HG02884 (cell line): ENCODE measurements at regions not wholly inside any gene's neighbourhood (a gene's known extent, or its start where the extent isn't known, plus 50 kb on each side); places are given as distances from the start of the nearest gene placed in this dataset.
"Not testable (repeated sequence)": the region's sequence is repeated elsewhere in the genome, so short reads cannot be mapped to it uniquely, and the experiment has no call there.

Source experiments
- ATAC-seq: cut with Tn5 transposase; IDR thresholded peaks from one replicate; pipeline ENCODE4 v1.9.1; 2021; ENCODE audit warnings: mild to moderate bottlenecking, moderate library complexity; ENCODE audit not compliant: unreplicated experiment

DNA sequence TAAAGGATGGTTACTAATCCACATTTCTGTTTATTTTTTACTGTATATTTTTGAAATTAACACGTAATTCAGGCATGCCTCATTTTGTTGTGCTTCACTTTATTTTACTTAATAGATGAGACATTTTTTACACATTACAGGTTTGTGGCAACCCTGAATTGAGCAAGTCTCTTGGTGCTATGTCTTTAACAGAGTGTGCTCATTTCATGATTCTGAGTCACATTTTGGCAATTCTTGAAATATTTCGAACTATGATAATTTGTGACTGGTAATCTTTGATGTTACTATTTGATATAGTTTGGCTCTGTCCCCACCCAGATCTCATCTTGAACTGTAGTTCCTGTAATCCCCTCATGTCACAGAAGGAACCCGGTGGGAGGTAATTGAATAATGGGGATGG is 1120.5 kb upstream of the FLRT2 start:
- no peak for ATAC-seq

DNA sequence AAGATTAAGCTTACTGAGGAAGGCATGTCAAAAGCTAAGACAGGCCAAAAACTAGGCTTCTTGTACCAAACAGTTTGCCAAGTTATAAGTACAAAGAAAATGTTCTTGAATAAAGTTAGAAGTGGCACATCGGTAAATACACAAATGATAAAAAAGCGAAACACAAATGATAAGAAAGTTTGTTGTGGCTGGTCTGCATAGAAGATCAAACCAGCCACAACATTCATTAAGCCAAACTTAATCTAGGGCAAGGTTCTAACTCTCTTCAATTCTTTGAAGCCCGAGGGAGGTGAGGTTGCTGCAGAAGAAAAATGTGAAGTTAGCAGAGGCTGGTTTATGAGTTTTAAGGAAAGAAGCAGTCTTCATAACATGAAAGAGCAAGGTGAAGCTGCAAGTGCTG is 1119.6 kb upstream of the FLRT2 start:
- ATAC-seq, result no peak

DNA sequence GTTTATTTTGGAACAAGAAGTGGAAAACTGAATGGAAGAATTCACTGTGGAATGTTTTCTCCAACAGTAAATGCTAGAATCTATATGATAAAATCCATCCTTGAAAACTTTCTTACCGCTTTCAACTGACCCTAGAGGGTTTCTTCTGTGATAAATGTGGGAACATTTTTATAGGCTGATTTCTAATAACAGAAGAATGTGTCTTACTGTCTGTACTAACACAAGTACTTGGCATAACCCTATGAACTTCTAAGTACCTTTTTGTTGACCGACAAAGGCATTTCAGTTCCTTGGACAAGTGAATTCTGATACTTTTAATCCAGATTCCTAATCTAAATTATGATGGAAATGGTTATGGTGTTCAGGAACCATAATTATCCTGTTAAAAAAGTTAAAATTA is 1109.7 kb upstream of the FLRT2 start:
- no peak for ATAC-seq

DNA sequence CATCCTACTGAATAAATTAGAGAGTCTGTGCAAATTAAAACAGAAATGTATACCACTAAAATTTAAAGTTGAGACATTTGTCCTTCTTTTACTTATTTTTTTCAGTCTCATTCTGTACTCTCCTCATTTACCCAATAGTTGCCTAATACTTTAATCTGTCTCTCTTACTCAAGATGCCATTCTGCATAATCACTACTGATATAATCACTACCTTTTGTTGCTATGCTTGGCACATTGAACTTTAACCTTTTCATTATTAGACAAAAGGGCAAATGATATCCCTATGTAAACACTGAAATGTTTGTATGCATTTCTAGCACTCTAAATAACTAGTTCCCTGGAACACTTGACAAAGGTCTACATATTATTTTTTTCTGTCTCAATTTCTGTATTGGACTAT is 1108.3 kb upstream of the FLRT2 start:
- ATAC-seq, result no peak

DNA sequence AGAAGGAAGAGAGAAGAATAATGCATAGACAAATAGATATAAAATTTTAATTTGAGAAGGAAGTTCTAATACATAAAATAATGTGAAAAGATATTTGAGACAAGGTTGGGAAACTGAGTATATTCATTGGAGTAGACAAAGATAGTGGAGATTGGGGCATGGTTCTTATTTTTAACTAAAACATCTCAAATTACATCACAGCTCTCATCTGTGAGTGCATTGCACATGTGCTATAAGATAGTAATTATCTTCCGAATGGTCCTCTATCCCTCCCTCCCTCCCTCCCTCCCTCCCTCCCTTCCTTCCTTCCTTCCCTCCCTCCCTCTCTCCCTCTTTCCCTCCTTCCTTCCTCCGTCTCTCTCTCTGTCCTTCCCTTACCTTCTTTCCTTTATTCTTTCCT is 1104.0 kb upstream of the FLRT2 start:
- ATAC-seq, result no peak

DNA sequence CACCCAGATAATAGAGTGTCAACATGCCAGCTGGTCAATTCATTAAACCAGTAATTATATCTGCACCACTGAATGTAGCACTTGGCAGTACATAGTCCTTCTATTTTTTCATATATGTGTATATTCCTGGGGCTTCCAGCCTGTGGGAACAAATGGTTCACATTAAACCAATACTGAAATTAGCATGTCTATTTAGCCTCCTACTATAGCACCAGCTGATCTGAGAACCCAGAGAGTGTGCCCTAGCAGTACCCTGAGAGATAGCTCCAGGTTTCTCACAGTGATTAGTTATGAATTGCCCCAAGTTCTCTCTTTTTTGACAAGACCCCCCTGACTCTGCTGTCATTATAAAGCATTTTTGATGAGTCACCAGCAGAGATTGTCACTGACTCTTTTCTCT is 1097.3 kb upstream of the FLRT2 start:
- ATAC-seq, result no peak

DNA sequence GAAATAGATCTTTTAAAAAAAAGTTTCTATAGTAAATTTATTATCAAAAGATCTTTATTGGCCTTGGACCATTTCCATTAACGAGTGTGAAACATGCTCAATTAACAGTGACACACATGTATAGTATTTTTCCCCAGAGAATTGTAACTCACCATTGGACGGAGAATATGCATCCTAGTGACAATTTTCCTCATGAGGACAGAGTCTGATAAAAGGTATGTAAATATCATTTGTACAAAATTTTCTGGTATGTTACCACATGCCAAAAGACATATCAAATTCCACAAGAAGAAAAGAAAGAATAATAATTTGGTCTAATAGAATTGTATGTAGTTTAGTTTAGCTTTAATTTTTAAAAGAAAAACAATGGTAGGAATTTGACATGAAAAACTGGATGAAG is 1096.0 kb upstream of the FLRT2 start:
- no peak for ATAC-seq

DNA sequence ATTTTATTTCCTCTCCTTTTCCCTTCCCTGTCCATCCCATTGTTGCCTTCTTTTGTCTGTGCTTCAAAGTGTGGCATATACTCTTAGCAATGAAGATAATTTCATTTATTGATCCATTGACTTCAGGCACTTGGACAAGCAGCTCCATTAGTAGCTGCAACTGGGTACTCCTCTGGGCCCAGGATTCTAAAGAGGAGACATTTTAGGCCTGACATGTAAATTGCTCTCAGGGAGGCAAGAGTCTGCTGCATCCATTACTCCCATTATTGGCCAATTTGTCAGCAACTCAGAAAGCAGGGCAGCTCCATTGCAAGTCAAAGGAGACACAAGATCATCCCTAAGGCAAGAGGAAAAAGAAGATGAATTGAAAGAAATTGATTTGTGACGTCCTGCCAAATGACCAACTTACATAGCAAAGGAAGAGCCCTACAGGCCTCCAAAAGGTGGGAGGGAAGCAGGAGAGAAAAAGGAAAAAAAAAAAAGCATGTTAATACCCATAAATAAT is 1094.1 kb upstream of the FLRT2 start:
- no peak for ATAC-seq

DNA sequence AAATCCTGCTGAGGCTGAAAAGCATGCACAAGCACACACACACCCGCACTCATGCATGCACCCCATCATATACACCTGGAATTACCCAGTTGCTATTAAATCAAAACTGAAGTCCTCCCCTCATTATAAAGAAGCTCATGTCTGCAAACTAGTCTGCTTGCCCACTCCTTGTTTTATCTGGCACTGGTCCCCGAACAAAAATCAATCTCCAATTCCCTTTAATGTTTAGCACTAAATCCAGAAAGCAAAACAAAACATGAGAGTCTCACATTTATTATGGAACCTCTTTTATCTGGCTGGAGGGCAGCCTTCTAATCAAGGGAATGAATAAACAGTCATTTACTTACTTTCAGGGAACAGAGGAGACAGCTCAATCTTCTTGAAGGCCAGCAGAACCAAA is 1093.4 kb upstream of the FLRT2 start:
- ATAC-seq, result no peak

DNA sequence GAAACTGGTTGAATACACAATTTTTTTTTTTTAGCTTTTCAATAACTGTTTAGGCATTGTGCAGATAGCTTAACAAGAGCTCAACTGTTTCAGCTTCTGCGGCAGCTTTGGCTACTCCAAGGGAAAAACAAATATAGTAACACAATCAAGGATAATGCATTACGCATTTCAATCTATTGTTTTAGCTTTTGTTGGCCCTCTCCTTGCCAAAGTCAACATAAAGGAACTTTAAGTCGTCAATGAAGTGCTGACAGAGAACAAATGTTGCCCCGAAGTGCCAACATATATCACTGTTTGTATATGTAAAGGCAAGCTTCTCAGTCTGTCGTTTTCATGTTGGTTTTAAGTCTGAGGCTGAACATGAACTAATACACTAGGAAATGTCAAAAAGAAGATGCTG is 1087.4 kb upstream of the FLRT2 start:
- ATAC-seq, result no peak

DNA sequence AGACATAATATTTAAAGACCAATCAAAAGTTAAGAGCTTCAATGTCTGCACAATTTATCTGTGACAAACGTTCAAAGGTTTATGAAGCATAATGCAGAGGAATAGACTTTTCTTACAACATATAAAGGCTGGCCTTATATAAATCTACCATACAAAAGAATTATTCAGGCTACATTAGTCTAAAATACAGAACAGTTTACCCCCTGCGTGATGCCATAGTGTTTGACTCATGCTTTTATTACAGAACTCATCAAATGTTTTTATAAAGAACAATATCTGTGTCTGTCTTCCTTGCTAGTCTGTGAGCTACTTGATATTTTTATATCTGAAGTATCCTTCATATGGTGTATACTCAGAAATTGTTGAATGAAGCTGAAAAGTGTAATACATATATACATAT is 1084.5 kb upstream of the FLRT2 start:
- no peak for ATAC-seq

DNA sequence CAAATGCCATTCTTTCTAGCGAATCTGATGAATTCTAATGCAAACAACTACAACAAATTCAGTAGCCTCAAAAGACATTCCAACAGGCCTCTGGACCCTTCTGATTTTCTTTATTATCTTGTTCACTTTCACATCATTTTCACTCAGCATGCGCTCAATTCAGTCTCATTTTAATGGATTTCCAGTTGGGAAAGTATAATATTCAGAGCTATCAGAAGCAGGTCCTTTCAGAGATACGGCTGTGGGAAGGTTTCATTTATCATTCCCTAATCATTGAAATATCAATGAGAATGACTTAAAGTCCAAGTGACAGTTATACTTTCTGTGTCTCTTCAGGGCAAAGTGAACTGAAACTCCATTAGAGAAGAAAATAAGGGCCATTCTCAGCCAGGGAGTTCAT is 1083.7 kb upstream of the FLRT2 start:
- no peak for ATAC-seq

DNA sequence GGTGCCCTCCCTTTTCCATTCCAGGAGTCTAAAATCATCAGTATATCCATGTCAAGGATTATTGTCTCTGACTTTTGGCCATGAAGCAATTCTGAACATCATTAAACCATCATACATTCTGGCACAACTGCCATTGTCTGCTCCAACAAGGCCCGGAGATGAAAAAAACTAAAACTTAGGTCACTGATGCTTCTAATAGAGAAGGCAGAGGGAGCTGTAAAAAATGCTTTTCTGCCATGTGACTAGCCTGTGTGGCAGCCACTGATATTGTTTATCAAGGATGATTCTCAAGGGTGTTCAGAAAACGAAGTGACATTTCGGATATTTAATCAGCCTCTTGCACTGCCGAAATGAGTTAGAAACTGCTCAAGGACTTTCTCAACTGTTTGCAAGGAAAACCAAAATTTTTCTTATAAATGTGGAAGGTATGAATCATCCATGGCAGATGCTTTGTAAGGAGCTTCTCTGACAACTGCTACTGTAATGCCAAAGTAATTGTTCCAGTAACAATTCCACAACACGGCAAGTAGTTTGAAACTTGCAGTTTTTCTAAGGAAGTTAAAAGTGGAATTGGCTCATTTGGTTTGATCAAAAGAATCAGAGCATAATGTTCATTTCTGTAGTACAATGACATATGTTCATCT is 1076.5 kb upstream of the FLRT2 start:
- no peak for ATAC-seq

DNA sequence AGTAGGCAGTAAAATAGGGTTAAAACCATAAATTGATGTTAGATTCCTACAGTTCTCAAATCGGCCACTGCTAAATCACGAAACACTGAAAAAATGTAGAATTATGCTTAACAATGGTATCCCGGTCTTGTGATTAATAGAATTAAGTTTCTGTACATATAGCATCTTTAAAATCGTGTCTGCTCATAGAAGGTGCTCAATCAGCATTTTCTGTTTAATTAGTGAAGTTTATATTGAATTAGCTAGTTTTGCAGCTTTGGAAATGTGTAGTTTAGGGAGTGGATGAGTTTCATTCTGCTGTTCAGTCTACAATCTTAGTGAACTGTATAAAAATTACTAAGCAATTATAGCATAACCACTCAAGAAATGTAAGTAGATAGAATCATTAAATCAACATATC is 1075.8 kb upstream of the FLRT2 start:
- ATAC-seq, result no peak

DNA sequence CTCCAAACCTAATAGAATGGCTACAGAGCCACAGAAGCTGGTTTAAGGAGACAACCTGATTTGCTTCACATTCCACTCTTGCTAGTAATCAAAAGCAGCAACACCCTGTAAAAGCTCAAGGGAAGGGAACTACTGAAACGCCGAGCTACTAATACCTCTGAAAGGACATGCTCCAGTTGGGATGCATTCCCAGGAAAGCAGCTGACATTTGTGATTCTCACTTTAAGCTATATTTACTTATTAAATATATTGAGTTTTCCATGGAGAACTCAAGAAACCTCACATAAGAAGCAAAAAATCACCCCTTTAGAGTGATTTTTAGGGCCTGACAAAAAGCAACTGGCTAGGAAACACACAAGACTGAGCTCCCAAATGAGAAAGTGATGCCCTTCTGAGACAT is 1073.0 kb upstream of the FLRT2 start:
- no peak for ATAC-seq

DNA sequence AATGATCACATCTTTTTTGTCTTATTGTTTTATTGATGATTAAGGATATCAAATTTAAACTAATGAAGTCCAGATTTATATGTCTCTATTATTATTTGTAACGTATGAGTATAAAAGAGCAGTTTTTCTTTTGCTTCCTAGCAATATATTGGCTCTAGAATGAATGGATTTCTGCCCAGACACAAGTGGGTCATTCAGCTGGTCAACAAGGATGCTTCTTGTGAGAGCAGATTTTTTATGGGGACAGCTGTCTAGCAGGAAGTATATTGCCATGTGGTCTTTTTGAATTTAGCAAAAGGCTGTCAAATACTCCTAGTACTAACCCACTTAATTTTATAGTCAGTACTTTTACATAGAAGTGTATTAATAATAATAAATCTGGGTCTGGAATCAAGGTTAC is 1071.1 kb upstream of the FLRT2 start:
- no peak for ATAC-seq

DNA sequence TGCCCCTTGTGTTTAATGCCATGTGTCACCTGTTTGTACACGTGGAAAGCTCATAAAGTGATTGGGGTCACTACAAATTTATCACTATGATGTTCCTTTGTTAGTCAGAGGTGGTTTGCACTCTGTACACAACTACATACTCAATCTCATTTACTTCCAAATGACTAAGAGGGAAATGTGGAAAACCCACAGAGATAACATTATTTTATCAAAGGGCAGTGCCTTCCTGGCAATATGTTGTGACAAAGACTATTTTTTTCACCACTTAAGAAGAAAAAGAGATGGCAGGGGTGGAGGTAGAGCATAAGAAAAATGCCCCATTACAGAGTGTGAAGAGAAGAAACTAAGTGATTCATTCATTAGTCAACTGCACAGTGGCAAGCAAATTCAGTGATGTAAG is 1064.1 kb upstream of the FLRT2 start:
- no peak for ATAC-seq

DNA sequence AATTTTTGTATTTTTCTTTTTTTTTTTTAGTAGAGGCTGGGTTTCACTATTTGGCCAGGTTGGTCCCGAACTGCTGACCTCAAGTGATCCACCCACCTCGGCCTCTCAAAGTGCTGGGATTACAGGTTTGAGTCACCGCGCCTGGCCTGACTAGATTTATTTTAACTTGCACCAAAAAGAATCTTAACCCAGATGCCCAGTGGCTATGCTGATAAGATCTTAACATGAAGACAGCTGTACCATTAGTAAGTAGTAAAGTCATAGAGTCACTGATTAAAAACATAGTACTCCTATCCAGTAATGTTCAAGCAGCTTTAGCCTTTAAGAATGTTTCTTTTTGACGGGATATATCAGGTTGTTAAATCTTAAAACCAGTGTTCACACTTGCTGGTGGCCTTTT is 1061.8 kb upstream of the FLRT2 start:
- no peak for ATAC-seq

DNA sequence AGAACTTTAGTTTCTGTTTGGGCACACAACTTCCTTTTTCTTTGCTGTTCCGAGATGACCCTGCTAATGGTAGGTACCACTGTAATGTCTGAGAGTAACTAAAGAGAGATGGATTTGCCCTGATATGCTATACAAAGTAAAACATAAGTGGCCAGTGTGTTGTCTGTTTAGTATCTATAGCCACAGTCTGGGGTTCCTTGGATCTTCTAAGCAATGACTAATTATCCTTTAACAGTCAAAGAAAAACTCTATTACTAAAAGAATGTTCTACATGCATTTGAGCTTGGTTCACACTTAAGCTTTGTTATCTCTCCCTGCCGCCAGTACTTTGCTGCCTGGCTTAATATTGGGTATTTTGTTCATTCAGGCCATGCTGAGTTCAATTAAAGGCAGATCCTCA is 1051.9 kb upstream of the FLRT2 start:
- ATAC-seq, result no peak

DNA sequence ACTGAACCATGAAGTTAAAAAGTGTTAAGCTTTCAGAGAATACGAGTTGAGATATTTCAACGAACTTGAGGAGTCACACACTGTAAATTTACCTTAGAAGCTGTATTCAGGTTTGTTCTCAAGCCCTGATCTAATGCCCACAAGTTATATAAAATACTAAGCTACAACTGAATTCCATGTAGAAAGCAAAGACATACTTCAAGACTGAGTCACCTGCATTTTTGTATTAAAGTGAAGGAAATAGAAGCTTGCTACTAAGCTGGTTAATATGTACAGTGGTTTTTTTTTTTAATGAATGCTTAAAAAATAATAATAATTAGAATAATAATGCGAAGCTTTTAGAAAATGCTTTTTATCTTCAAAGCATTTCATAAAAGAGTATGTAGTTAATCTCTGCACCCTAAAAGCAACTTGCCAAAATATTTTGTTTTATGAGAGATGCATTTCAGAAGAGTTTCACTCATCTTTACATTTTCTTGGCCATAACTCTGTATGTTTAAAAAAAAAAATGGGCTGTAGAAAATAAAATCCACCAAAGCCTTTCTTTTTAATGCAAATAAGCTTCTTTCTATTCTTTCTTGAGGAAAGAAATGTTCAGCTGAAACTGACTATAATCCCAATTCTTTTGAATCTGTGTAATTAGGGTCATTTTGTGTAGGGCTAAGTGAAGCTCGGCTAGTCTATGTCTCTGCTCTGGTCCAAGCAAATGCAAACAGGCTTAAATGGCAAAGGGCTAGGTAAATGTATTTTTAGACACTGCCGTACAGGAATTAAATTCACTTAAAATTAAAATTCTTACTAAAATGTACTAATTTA is 1047.5 kb upstream of the FLRT2 start:
- no peak for ATAC-seq

DNA sequence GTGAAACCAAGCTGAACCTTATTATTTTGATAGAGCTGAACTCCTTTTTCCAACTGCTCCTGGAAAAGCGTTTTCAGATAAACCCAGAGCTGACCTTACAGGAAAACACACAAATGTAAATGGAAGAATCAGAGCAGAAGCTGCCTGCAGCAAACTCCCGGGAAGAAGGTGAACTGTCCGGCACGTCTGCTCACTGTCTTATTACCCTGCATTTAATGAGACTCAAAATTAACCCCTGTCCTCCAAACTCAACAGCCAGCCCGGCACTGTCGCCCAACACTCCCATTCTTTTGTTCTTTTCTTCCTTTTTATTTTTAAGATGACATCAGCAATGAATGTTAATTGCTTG is 1046.9 kb upstream of the FLRT2 start:
- ATAC-seq, result no peak

DNA sequence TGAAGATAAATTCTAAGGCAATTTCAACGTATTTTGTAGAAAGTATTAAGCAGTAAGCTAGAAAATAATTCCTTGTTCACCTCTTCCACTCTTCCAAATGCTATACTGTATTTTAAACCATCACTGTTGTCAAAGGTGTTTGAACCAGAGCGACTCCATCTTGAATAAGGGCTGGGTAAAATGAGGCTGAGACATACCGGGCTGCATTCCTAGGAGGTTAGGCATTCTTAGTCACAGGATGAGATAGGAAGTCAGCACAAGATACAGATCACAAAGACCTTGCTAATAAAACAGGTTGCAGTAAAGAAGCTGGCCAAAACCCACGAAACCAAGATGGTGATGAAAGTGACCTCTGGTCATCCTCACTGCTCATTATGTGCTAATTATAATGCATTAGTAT is 1045.7 kb upstream of the FLRT2 start:
- not testable (repeated sequence) for ATAC-seq

DNA sequence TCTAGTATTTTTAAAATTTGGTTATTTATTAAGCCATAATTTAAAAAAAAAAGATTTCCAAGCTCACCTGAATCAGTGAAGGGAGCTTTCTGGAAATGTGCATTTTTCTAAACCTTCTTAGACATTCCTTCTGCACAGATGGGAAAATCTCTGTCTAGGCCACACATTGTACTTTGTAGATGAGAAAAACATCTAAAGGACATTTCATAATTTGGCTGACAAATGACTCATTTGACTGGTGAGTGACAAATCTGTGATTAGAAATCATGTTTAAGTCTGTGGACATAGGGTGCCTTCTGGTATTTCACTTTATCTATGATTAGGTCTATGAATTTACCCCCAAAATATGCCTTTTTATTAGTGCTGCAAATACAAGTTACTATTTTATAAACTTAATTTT is 1044.9 kb upstream of the FLRT2 start:
- ATAC-seq, result no peak
